IPS DF 6.9 (cell line): ENCODE measurements at regions not wholly inside any gene's neighbourhood (a gene's known extent, or its start where the extent isn't known, plus 50 kb on each side); places are given as distances from the start of the nearest gene placed in this dataset.

Experiments used
- DNase-seq: peaks from one replicate; pipeline ENCODE4 v3.0.0-alpha.2; 2013; ENCODE audit warnings: low read depth, low spot score
- H3K27ac ChIP-seq: one replicate; pipeline ENCODE4 v1.5.1; 2013; ENCODE audit warnings: low read length, control low read depth
- H3K27me3 ChIP-seq: 2 replicates; pipeline ENCODE4 v1.6.1; 2013; ENCODE audit warnings: mild to moderate bottlenecking, low read length; ENCODE audit not compliant: control insufficient read depth, insufficient read depth
- H3K36me3 ChIP-seq: 2 replicates; pipeline ENCODE4 v1.6.1; 2013; ENCODE audit warnings: low read length; ENCODE audit not compliant: control insufficient read depth, insufficient read depth
- H3K4me1 ChIP-seq: 2 replicates; pipeline ENCODE4 v1.6.1; 2013; ENCODE audit warnings: low read length; ENCODE audit not compliant: control insufficient read depth, insufficient read depth
- H3K4me3 ChIP-seq: 2 replicates; pipeline ENCODE4 v1.5.1; 2013; ENCODE audit warnings: mild to moderate bottlenecking, low read length
- H3K9me3 ChIP-seq: 2 replicates; pipeline ENCODE4 v1.6.1; 2013; ENCODE audit warnings: low read length, inconsistent platforms; ENCODE audit not compliant: control insufficient read depth, insufficient read depth
- WGBS: extraction: QIAGEN DNeasy Blood & Tissue Kit; methylation state at CpG from one replicate; pipeline ENCODE4 v1.1.7; 2013; ENCODE audit warnings: mixed read lengths, missing lambda C conversion rate; ENCODE audit not compliant: insufficient read length, insufficient coverage; 5-methylcytosine and 5-hydroxymethylcytosine counted together

- WGBS: no CpG with 5 or more reads among the region's 2 CpGs
- Histone ChIP-seq H3K4me1 (no peaks in the 10 kb centered on the region), H3K4me3 (no peak overlapping the region), H3K36me3 (no peaks in the 10 kb centered on the region), H3K9me3 (no peaks in the 10 kb centered on the region), H3K27ac (no peak overlapping the region), H3K27me3 (no peaks in the 10 kb centered on the region)
- DNase-seq: no peak
Observed at GRCh38 chr12:47024463-47024862, 55.0 kb upstream of the PCED1B start.

- Histone ChIP-seq H3K4me1 (no peaks in the 10 kb centered on the region), H3K27me3 (no peaks in the 10 kb centered on the region), H3K9me3 (no peaks in the 10 kb centered on the region), H3K27ac (no peak overlapping the region), H3K36me3 (no peaks in the 10 kb centered on the region), H3K4me3 (no peak overlapping the region)
- no peak for DNase-seq
- no CpG with 5 or more reads among the region's 2 CpGs for WGBS
Observed at GRCh38 chr12:47025349-47025748, 54.1 kb upstream of the PCED1B start.

GRCh38 chr12:47025798-47026197 is 53.6 kb upstream of the PCED1B start:
- H3K4me1 ChIP-seq: no peaks in the 10 kb centered on the region
- no peaks in the 10 kb centered on the region for H3K36me3 ChIP-seq
- no peak for DNase-seq
- no CpG with 5 or more reads among the region's 2 CpGs for WGBS
- no peaks in the 10 kb centered on the region for H3K27me3 ChIP-seq
- H3K9me3 ChIP-seq: no peaks in the 10 kb centered on the region
- no peak overlapping the region for H3K27ac ChIP-seq
- H3K4me3 ChIP-seq: no peak overlapping the region

GRCh38 chr12:47026291-47026690 is 53.1 kb upstream of the PCED1B start:
- Histone ChIP-seq H3K4me3 (no peak overlapping the region), H3K27ac (no peak overlapping the region), H3K4me1 (no peaks in the 10 kb centered on the region), H3K36me3 (no peaks in the 10 kb centered on the region), H3K9me3 (no peaks in the 10 kb centered on the region), H3K27me3 (no peaks in the 10 kb centered on the region)
- no CpG with 5 or more reads among the region's 5 CpGs for WGBS
- no peak for DNase-seq
